Vagina (tissue), 2 donors: ENCODE measurements at regions not wholly inside any gene's neighbourhood (a gene's known extent, or its start where the extent isn't known, plus 50 kb on each side); places are given as distances from the start of the nearest gene placed in this dataset.

Experiments
- DNase-seq, 2 donors: peaks; one replicate each; pipeline ENCODE4 v3.0.0-alpha.2; 2017; ENCODE audit errors: extremely low spot score in 2 of 2
- H3K27ac ChIP-seq: fragments of 200-600 bp; sonication (generic); one replicate; pipeline ENCODE4 v1.5.1; 2019
- H3K27me3 ChIP-seq: fragments of 200-600 bp; sonication (generic); one replicate; pipeline ENCODE4 v1.5.1; 2019
- H3K36me3 ChIP-seq, 2 donors: fragments of 200-600 bp; sonication (generic); one replicate each; pipeline ENCODE4 v1.5.1; 2017 to 2019
- H3K4me1 ChIP-seq: fragments of 200-600 bp; sonication (generic); one replicate; pipeline ENCODE4 v1.5.1; 2019
- H3K4me3 ChIP-seq, 2 donors: fragments of 200-600 bp; sonication (generic); 1 replicate in 1 of 2; 2 replicates in 1 of 2; pipeline ENCODE4 v1.5.1; 2016 to 2019
- H3K9me3 ChIP-seq: fragments of 200-600 bp; sonication (generic); one replicate; pipeline ENCODE4 v1.5.1; 2019
- POLR2A ChIP-seq, 2 donors: fragments of 450-650 bp; IDR thresholded peaks; one replicate each; pipeline ENCODE4 v1.6.1; 2017; ENCODE audit warnings: antibody characterized with exemption in 2 of 2, mild to moderate bottlenecking in 2 of 2, moderate library complexity in 2 of 2
- POLR2AphosphoS5 ChIP-seq, 2 donors: sonication (generic); formaldehyde crosslinking; IDR thresholded peaks; one replicate each; pipeline ENCODE4 v1.9.0; 2017; ENCODE audit warnings: antibody characterized with exemption in 2 of 2, mild to moderate bottlenecking in 2 of 2, low read depth in 1 of 2; ENCODE audit not compliant: insufficient read depth in 1 of 2
- intact Hi-C: fragments of 100-400 bp; cut with DNase I; formaldehyde crosslinking; loops from one replicate; pipeline ENCODE4 v1.15.1; 2023
- TF ChIP-seq, protein P1 (sequence below), 3 experiments: fragments of 450-650 bp in 2 of 3; fragments of 200-600 bp in 1 of 3; sonication (generic) in 1 of 3; IDR thresholded peaks; one replicate each; pipeline ENCODE4 v1.5.1; 2017 to 2019; ENCODE audit warnings: antibody characterized with exemption in 3 of 3, mild to moderate bottlenecking in 2 of 3, moderate library complexity in 2 of 3

DNA sequence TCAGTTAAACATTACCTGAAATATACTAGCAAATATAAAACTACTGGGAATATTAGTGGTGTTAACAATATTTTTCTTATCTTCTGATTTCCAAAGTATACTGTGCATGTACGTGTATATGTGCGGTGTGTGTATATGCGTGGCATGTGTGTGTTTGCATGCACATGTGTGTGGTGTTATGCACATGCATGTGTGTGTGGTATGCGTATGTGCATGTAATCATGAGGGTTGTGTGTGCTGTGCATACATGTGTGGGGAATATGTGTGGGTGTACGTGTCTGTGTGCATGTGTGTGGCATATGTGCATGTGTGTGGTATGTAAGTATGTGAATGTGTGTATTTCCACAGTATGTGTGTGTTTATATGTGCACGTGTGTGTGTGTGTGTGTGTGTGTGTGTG lies 640.2 kb downstream of the TSN start:
- DNase-seq, result no peak
- Histone ChIP-seq H3K36me3 (no peaks in the 10 kb centered on the region), H3K4me3 (no peak overlapping the region), H3K9me3 (no peaks in the 10 kb centered on the region), H3K27ac (no peak overlapping the region), H3K27me3 (no peaks in the 10 kb centered on the region), H3K4me1 (no peaks in the 10 kb centered on the region)
- TF ChIP-seq POLR2AphosphoS5 (IDR thresholded peaks at IDR 0.05; ENCODE audit: insufficient read depth in 1 of 2, low read depth in 1 of 2), result no peak
- no peak for TF ChIP-seq POLR2A (IDR thresholded peaks at IDR 0.05)
- TF ChIP-seq, protein P1, sequence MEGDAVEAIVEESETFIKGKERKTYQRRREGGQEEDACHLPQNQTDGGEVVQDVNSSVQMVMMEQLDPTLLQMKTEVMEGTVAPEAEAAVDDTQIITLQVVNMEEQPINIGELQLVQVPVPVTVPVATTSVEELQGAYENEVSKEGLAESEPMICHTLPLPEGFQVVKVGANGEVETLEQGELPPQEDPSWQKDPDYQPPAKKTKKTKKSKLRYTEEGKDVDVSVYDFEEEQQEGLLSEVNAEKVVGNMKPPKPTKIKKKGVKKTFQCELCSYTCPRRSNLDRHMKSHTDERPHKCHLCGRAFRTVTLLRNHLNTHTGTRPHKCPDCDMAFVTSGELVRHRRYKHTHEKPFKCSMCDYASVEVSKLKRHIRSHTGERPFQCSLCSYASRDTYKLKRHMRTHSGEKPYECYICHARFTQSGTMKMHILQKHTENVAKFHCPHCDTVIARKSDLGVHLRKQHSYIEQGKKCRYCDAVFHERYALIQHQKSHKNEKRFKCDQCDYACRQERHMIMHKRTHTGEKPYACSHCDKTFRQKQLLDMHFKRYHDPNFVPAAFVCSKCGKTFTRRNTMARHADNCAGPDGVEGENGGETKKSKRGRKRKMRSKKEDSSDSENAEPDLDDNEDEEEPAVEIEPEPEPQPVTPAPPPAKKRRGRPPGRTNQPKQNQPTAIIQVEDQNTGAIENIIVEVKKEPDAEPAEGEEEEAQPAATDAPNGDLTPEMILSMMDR (IDR thresholded peaks at IDR 0.05), result no peak
- intact Hi-C loops, result no loop called here

DNA sequence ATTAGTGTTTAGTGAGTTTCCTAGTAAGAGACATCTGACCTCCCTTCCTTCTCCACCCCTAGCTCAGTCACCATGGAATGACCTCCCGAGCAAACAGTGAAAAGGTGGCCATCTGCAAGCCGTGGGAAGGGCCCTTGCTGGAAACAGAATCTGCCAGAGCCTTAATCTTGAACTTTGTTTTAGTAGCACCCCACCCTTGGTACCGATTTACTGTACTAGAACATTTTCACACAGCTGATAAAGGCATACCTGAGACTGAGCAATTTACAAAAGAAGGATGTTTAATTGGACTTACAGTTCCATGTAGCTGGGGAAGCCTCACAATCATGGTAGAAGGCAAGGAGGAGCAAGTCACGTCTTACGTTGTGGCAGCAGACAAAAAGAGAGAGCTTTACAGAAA lies 655.8 kb downstream of the TSN start:
- Histone ChIP-seq H3K27me3 (no peaks in the 10 kb centered on the region), H3K4me3 (no peak overlapping the region), H3K27ac (no peak overlapping the region), H3K4me1 (no peaks in the 10 kb centered on the region), H3K36me3 (no peaks in the 10 kb centered on the region), H3K9me3 (no peaks in the 10 kb centered on the region)
- intact Hi-C loops, result no loop called here
- DNase-seq, result no peak
- TF ChIP-seq POLR2A (IDR thresholded peaks at IDR 0.05), result no peak
- TF ChIP-seq, protein P1 (IDR thresholded peaks at IDR 0.05), result no peak
- TF ChIP-seq POLR2AphosphoS5 (IDR thresholded peaks at IDR 0.05; ENCODE audit: insufficient read depth in 1 of 2, low read depth in 1 of 2), result no peak

DNA sequence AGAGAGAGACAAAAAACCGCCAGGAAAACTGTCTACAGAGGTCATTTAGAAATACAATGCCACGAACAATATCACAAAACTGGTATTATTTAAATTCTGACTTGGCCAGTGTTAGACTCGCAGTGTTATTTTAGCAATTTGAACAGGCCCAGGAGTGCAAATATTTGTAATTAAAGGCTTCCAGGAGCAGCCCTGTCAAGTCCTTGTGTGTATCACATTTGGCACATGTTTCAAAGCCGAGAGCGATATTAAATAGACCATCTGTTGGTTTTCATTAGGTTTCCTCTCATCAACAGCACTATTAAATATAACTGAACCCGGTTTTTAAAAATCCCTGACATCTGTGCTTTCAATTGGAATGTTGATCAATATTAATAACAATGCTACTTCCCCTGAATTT lies 656.9 kb downstream of the TSN start:
- H3K4me3 ChIP-seq, result no peak overlapping the region
- DNase-seq, result no peak
- H3K27ac ChIP-seq, result no peak overlapping the region
- TF ChIP-seq, protein P1 (IDR thresholded peaks at IDR 0.05), result no peak
- TF ChIP-seq POLR2AphosphoS5 (IDR thresholded peaks at IDR 0.05; ENCODE audit: insufficient read depth in 1 of 2, low read depth in 1 of 2) (no peak), POLR2A (IDR thresholded peaks at IDR 0.05) (no peak)
- H3K4me1 ChIP-seq, result no peaks in the 10 kb centered on the region
- no peaks in the 10 kb centered on the region for H3K36me3 ChIP-seq
- no peaks in the 10 kb centered on the region for H3K27me3 ChIP-seq
- no peaks in the 10 kb centered on the region for H3K9me3 ChIP-seq
- intact Hi-C loops, result no loop called here

DNA sequence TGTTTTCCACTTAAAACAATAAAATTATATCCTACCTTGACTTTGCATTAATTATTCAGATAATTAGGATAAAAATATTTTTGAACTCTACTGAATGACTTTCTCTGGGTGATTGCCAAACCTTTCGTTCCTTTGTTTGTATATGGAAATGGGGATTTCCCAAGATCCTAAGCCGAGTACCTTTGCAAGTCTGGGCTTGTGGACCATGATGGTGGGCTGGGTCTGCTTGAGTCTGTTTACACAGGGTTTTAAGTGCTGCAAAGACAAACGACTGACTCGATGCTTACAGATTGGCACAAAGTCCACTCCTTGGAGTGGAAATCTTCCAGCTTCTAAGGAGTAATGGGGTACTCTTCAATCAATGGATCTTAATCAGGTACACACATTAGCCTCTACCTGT lies 659.5 kb downstream of the TSN start:
- Histone ChIP-seq H3K9me3 (no peaks in the 10 kb centered on the region), H3K27ac (no peak overlapping the region), H3K36me3 (no peaks in the 10 kb centered on the region), H3K4me3 (no peak overlapping the region), H3K4me1 (no peaks in the 10 kb centered on the region), H3K27me3 (no peaks in the 10 kb centered on the region)
- TF ChIP-seq POLR2A (IDR thresholded peaks at IDR 0.05) (no peak), POLR2AphosphoS5 (IDR thresholded peaks at IDR 0.05; ENCODE audit: insufficient read depth in 1 of 2, low read depth in 1 of 2) (no peak)
- TF ChIP-seq, protein P1 (IDR thresholded peaks at IDR 0.05), result no peak
- DNase-seq, result no peak
- intact Hi-C loops, result no loop called here

DNA sequence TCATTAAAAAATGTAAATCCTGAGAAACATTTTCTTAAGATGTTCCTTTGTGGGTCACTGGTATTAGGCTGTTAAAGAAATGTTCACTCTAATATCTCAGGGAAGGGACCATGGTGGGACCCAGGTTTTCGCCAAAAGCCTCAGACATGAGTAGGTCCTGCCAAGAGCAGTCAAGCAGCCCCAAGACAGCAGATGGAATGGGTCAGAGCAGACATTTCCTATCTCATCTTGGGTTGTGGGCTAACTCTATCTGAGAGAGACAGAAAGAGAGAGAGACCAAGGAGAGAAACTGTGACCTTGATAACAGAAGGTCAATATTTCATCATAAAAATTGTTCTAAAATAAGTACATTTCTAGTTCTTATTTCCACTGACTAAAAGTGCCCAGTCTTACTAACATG lies 661.7 kb downstream of the TSN start:
- Histone ChIP-seq H3K36me3 (no peaks in the 10 kb centered on the region), H3K27me3 (no peaks in the 10 kb centered on the region), H3K27ac (no peak overlapping the region), H3K9me3 (no peaks in the 10 kb centered on the region), H3K4me1 (no peaks in the 10 kb centered on the region), H3K4me3 (no peak overlapping the region)
- DNase-seq, result no peak
- TF ChIP-seq, protein P1 (IDR thresholded peaks at IDR 0.05), result no peak
- no peak for TF ChIP-seq POLR2A (IDR thresholded peaks at IDR 0.05)
- no peak for TF ChIP-seq POLR2AphosphoS5 (IDR thresholded peaks at IDR 0.05; ENCODE audit: insufficient read depth in 1 of 2, low read depth in 1 of 2)
- intact Hi-C loops, result no loop called here
